Upper lobe of right lung (tissue), 1 donor: ENCODE measurements at regions not wholly inside any gene's neighbourhood (a gene's known extent, or its start where the extent isn't known, plus 50 kb on each side); places are given as distances from the start of the nearest gene placed in this dataset.

Source experiments
- ATAC-seq: fragments of 200-7000 bp; cut with Tn5 transposase; one replicate; pipeline ENCODE4 v1.9.1; 2020; ENCODE audit warnings: mild to moderate bottlenecking, moderate library complexity
- DNase-seq: peaks from one replicate; pipeline ENCODE4 v3.0.0-alpha.2; 2020
- H3K27ac ChIP-seq: fragments of 200-600 bp; one replicate; pipeline ENCODE4 v1.8.0; 2022
- H3K27me3 ChIP-seq: fragments of 200-600 bp; one replicate; pipeline ENCODE4 v1.8.0; 2022; ENCODE audit warnings: mild to moderate bottlenecking
- H3K36me3 ChIP-seq: fragments of 200-600 bp; one replicate; pipeline ENCODE4 v1.8.0; 2022
- H3K4me1 ChIP-seq: fragments of 200-600 bp; one replicate; pipeline ENCODE4 v1.8.0; 2022
- H3K4me3 ChIP-seq: fragments of 200-600 bp; one replicate; pipeline ENCODE4 v1.8.0; 2022; ENCODE audit warnings: mild to moderate bottlenecking
- H3K9me3 ChIP-seq: fragments of 200-600 bp; one replicate; pipeline ENCODE4 v1.8.0; 2022
- intact Hi-C: fragments of 100-400 bp; cut with DNase I; formaldehyde crosslinking; loops from one replicate; pipeline ENCODE4 v1.11.0; 2022
- TF ChIP-seq, protein P1 (sequence below): fragments of 200-600 bp; IDR thresholded peaks from one replicate; pipeline ENCODE4 v1.8.0; 2022; ENCODE audit warnings: antibody characterized with exemption
- donor health status: DM: no; HTN: yes; CAD: no; lungs with severe emphysema.

GRCh38 chr6:20031342-20031741, 180.9 kb downstream of the MBOAT1 start:
- TF ChIP-seq, protein P1, sequence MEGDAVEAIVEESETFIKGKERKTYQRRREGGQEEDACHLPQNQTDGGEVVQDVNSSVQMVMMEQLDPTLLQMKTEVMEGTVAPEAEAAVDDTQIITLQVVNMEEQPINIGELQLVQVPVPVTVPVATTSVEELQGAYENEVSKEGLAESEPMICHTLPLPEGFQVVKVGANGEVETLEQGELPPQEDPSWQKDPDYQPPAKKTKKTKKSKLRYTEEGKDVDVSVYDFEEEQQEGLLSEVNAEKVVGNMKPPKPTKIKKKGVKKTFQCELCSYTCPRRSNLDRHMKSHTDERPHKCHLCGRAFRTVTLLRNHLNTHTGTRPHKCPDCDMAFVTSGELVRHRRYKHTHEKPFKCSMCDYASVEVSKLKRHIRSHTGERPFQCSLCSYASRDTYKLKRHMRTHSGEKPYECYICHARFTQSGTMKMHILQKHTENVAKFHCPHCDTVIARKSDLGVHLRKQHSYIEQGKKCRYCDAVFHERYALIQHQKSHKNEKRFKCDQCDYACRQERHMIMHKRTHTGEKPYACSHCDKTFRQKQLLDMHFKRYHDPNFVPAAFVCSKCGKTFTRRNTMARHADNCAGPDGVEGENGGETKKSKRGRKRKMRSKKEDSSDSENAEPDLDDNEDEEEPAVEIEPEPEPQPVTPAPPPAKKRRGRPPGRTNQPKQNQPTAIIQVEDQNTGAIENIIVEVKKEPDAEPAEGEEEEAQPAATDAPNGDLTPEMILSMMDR, result no peak
- Histone ChIP-seq H3K27me3 (peaks cover 9% of the 10 kb centered on the region), H3K9me3 (no peaks in the 10 kb centered on the region), H3K4me3 (no peak overlapping the region), H3K36me3 (no peaks in the 10 kb centered on the region), H3K4me1 (no peaks in the 10 kb centered on the region), H3K27ac (no peak overlapping the region)
- ATAC-seq (no peak), DNase-seq (no peak)
- intact Hi-C loops, result no loop called here

DNA sequence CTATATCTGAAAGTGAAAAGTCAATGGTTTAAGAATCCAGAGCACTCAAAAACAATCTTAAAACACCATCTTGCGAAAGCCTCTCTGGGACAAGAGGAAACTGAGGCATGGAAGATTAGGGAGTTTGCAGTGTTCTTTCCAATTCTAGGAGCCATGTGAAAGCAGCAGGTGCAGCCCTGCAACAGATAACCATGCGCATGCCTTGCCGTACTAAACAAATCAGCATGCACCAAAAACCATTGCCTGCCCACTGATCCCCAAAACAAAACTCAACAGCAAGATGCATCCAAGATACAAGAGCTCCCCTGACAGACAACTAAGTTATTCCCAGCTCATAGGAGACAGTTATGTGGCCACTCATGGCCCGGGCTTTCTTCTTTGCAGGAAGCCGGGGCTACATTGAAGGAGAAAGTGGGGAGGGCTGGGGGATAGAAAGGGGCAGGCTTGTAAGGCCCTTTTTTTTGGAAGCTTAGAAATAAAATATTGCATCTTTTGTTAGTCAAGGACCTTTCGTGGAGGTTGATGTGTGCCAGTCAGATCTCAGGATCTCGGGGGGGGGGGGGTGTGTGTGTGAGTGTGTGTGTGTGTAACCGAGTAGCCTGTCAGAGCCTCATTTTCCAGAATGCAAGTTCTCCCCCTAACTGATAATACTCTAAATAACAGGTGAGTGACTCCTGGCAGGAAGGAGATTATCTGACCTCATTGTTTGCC, 178.4 kb downstream of the MBOAT1 start:
- Histone ChIP-seq H3K27ac (no peak overlapping the region), H3K36me3 (no peaks in the 10 kb centered on the region)
- DNase-seq, result no peak

DNA sequence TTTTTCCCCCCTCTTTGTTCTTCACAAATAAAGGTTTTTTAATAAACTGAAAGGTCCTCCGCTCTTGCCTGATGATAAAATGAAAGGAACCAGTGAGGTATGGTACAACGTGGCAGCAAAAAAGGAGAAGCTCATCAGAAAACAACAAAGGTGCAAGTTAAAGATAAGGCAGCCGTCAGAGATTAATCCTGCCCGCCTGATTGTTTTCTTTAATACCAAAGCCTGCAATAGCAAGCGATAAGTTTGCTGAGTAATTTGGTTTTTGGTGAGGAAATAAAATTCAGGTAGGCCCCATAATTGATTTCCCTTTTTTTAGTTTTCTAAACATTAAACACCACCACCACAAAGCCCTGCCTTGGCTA, 177.9 kb downstream of the MBOAT1 start:
- ATAC-seq, result no peak
- H3K9me3 ChIP-seq, result no peaks in the 10 kb centered on the region
- H3K4me1 ChIP-seq, result no peaks in the 10 kb centered on the region
- H3K27me3 ChIP-seq, result peaks cover 9% of the 10 kb centered on the region
- no peaks in the 10 kb centered on the region for H3K36me3 ChIP-seq
- intact Hi-C loops, result no loop called here
- no peak overlapping the region for H3K4me3 ChIP-seq
- TF ChIP-seq, protein P1, result no peak
- no peak overlapping the region for H3K27ac ChIP-seq
- DNase-seq, result no peak

More for the DNA sequence above, 178.4 kb downstream of the MBOAT1 start:
- intact Hi-C loops, result no loop called here
- Histone ChIP-seq H3K4me3 (no peak overlapping the region), H3K9me3 (no peaks in the 10 kb centered on the region), H3K4me1 (no peaks in the 10 kb centered on the region), H3K27me3 (peaks cover 9% of the 10 kb centered on the region)
- TF ChIP-seq, protein P1, result no peak
- no peak for ATAC-seq

- DNase-seq (no peak), ATAC-seq (no peak)
- Histone ChIP-seq H3K36me3 (no peaks in the 10 kb centered on the region), H3K27ac (no peak overlapping the region), H3K27me3 (peaks cover 9% of the 10 kb centered on the region), H3K4me1 (no peaks in the 10 kb centered on the region), H3K4me3 (no peak overlapping the region), H3K9me3 (no peaks in the 10 kb centered on the region)
- TF ChIP-seq, protein P1, result no peak
- intact Hi-C loops, result no loop called here
Observed at GRCh38 chr6:20036141-20036677, 176.1 kb downstream of the MBOAT1 start.

DNA sequence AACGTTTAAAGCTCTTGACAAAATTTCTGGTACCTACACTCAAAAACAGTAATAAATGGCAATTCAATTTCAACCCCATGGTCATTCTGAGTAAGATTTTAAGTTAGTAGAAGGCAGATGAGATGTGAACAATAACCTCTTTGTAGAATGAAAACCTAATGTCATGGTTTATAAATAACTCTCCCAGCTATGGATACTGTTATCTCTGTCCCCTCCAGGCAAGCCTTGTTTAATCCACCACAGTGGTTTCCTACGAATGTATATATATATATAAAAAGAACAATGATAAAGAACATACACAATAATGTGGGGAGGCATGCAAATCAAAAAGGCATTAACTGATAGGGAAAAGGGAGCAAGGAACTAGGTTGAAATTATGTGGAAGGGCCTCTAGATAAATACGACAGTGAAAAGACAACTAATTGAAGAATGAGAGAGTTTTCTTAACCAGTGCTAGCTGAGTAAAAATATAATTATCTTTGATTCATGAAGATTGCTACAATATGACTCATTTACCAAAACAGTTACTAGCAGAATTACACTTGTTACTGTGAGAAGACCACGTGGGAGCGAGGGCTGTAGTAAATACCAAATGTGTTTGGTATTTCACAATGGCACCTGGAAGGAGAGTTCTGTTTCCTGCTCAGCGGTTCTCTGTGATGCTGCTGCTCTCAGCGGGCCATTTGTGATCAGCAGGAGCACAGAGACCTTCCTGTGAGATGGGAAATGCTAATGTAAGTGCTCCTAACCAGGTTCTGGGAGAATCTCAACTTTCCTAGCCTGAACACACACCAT, 173.7 kb downstream of the MBOAT1 start:
- Histone ChIP-seq H3K4me3 (no peak overlapping the region), H3K36me3 (no peaks in the 10 kb centered on the region), H3K27ac (no peak overlapping the region), H3K27me3 (no peaks in the 10 kb centered on the region), H3K4me1 (no peaks in the 10 kb centered on the region), H3K9me3 (no peaks in the 10 kb centered on the region)
- intact Hi-C loops, result no loop called here
- TF ChIP-seq, protein P1, result no peak
- peak; percentile 33 for ATAC-seq
- DNase-seq, result no peak
